SK-N-SH treated with all-trans-retinoic acid at 6 μM for 48 hours (cell line): ENCODE measurements at regions not wholly inside any gene's neighbourhood (a gene's known extent, or its start where the extent isn't known, plus 50 kb on each side); places are given as distances from the start of the nearest gene placed in this dataset.

Experiments
- ATAC-seq: fragments of 200-7000 bp; cut with Tn5 transposase; 3 replicates; pipeline ENCODE4 v1.9.1; 2020; ENCODE audit warnings: mild to moderate bottlenecking, moderate library complexity
- ARNTL ChIP-seq: fragments of 450-650 bp; formaldehyde crosslinking; IDR thresholded peaks from 2 replicates; pipeline ENCODE4 v1.5.0; 2020; ENCODE audit warnings: low read depth, mild to moderate bottlenecking, moderate library complexity, borderline replicate concordance
- BACH2 ChIP-seq: fragments of 250-450 bp; sonication (Bioruptor Pico); IDR thresholded peaks from 2 replicates; pipeline ENCODE4 v1.9.0; 2021; ENCODE audit warnings: mild to moderate bottlenecking, borderline replicate concordance
- CSDC2 ChIP-seq: fragments of 250-450 bp; sonication (Bioruptor Pico); IDR thresholded peaks from 2 replicates; pipeline ENCODE4 v1.5.0; 2020; ENCODE audit warnings: mild to moderate bottlenecking, moderate library complexity
- ESRRG ChIP-seq: fragments of 250-450 bp; sonication (Bioruptor Pico); IDR thresholded peaks from 2 replicates; pipeline ENCODE4 v1.6.1; 2021; ENCODE audit warnings: mild to moderate bottlenecking
- GLIS3 ChIP-seq: fragments of 250-450 bp; sonication (Bioruptor Pico); IDR thresholded peaks from 2 replicates; pipeline ENCODE4 v1.5.0; 2020; ENCODE audit warnings: mild to moderate bottlenecking, moderate library complexity
- ISL1 ChIP-seq: fragments of 250-450 bp; sonication (Bioruptor Pico); IDR thresholded peaks from 2 replicates; pipeline ENCODE4 v2.1.2; 2022; ENCODE audit warnings: mild to moderate bottlenecking, moderate library complexity
- PPARA ChIP-seq: fragments of 250-450 bp; sonication (Bioruptor Pico); IDR thresholded peaks from 2 replicates; pipeline ENCODE4 v1.5.0; 2020; ENCODE audit warnings: mild to moderate bottlenecking, borderline replicate concordance
- RARB ChIP-seq: fragments of 250-450 bp; sonication (Bioruptor Pico); IDR thresholded peaks from 2 replicates; pipeline ENCODE4 v1.8.0; 2021; ENCODE audit warnings: mild to moderate bottlenecking, moderate library complexity
- SNAI2 ChIP-seq: fragments of 250-450 bp; sonication (Bioruptor Pico); IDR thresholded peaks from 2 replicates; pipeline ENCODE4 v1.5.0; 2020; ENCODE audit warnings: mild to moderate bottlenecking, moderate library complexity
- TCF4 ChIP-seq: fragments of 250-450 bp; sonication (Bioruptor Pico); IDR thresholded peaks from 2 replicates; pipeline ENCODE4 v1.8.0; 2021; ENCODE audit warnings: mild to moderate bottlenecking, moderate library complexity, borderline replicate concordance
- TOX ChIP-seq: fragments of 250-450 bp; sonication (Bioruptor Pico); IDR thresholded peaks from 2 replicates; pipeline ENCODE4 v1.8.0; 2021; ENCODE audit warnings: mild to moderate bottlenecking, moderate library complexity, borderline replicate concordance
- ZFP3 ChIP-seq: fragments of 250-450 bp; sonication (Bioruptor Pico); IDR thresholded peaks from 2 replicates; pipeline ENCODE4 v1.5.0; 2020; ENCODE audit warnings: mild to moderate bottlenecking, moderate library complexity
- ZFP30 ChIP-seq: fragments of 450-650 bp; formaldehyde crosslinking; IDR thresholded peaks from 2 replicates; pipeline ENCODE4 v1.5.0; 2022; ENCODE audit warnings: mild to moderate bottlenecking, moderate library complexity
- ZNF565 ChIP-seq: fragments of 450-650 bp; formaldehyde crosslinking; conservative IDR thresholded peaks from 2 replicates; pipeline ENCODE4 v1.5.0; 2020; ENCODE audit warnings: low read depth, mild to moderate bottlenecking, moderate library complexity
- ZNF70 ChIP-seq: fragments of 450-650 bp; formaldehyde crosslinking; IDR thresholded peaks from 2 replicates; pipeline ENCODE4 v1.5.0; 2020; ENCODE audit warnings: mild to moderate bottlenecking, moderate library complexity
- ZNF8 ChIP-seq: fragments of 450-650 bp; formaldehyde crosslinking; IDR thresholded peaks from 2 replicates; pipeline ENCODE4 v1.5.0; 2020; ENCODE audit warnings: mild to moderate bottlenecking, moderate library complexity
- TF ChIP-seq, protein P1 (sequence below): fragments of 250-450 bp; sonication (Bioruptor Pico); IDR thresholded peaks from 2 replicates; pipeline ENCODE4 v1.5.0; 2020; ENCODE audit warnings: mild to moderate bottlenecking, moderate library complexity
- TF ChIP-seq, protein P2 (sequence below): fragments of 250-450 bp; sonication (Bioruptor Pico); IDR thresholded peaks from 2 replicates; pipeline ENCODE4 v1.8.0; 2020; ENCODE audit warnings: mild to moderate bottlenecking, moderate library complexity, borderline replicate concordance
- TF ChIP-seq, protein P3 (sequence below): fragments of 250-450 bp; sonication (Bioruptor Pico); IDR thresholded peaks from 2 replicates; pipeline ENCODE4 v1.8.0; 2021; ENCODE audit warnings: low read depth, mild to moderate bottlenecking, moderate library complexity, borderline replicate concordance
- TF ChIP-seq, protein P4 (sequence below): fragments of 250-450 bp; sonication (Bioruptor Pico); IDR thresholded peaks from 2 replicates; pipeline ENCODE4 v1.5.1; 2021; ENCODE audit warnings: mild to moderate bottlenecking, moderate library complexity
- TF ChIP-seq, protein P5 (sequence below): fragments of 250-450 bp; sonication (Bioruptor Pico); IDR thresholded peaks from 2 replicates; pipeline ENCODE4 v1.5.1; 2020; ENCODE audit warnings: low read depth, mild to moderate bottlenecking, moderate library complexity

DNA sequence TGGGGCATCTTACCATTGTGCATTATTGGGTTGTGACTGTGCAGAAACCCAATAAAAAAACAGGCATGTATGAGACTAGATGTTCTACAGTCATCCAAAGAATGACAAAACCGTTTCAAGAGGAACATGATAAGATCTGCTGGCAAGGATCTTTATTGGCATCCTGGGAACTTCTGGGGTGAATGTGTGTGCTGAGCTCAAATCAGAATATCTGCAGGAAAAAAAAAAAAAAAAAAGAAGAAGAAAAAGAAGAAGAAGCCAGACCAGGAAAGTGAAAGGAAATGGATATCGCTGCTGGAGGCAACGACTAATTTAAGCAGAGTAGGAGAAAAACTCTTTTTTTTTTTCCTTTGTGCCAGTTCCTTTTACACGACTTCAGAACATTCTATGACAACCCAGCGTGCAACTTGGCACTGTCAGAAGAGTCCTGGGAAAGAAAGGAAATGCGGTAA is 484.2 kb upstream of the BOD1L1 start:
- ATAC-seq: peak; percentile 87
- TF ChIP-seq TCF4 (CRISPR knock-in tag) (no peak), ZNF565 (CRISPR knock-in tag) (no peak), ISL1 (CRISPR knock-in tag) (no peak), BACH2 (CRISPR knock-in tag) (no peak), CSDC2 (CRISPR knock-in tag) (no peak), ZNF8 (CRISPR knock-in tag) (no peak), GLIS3 (CRISPR knock-in tag) (no peak), TOX (no peak), PPARA (CRISPR knock-in tag) (no peak), ZNF70 (no peak), ZFP3 (CRISPR knock-in tag) (no peak)
- TF ChIP-seq, protein P1, sequence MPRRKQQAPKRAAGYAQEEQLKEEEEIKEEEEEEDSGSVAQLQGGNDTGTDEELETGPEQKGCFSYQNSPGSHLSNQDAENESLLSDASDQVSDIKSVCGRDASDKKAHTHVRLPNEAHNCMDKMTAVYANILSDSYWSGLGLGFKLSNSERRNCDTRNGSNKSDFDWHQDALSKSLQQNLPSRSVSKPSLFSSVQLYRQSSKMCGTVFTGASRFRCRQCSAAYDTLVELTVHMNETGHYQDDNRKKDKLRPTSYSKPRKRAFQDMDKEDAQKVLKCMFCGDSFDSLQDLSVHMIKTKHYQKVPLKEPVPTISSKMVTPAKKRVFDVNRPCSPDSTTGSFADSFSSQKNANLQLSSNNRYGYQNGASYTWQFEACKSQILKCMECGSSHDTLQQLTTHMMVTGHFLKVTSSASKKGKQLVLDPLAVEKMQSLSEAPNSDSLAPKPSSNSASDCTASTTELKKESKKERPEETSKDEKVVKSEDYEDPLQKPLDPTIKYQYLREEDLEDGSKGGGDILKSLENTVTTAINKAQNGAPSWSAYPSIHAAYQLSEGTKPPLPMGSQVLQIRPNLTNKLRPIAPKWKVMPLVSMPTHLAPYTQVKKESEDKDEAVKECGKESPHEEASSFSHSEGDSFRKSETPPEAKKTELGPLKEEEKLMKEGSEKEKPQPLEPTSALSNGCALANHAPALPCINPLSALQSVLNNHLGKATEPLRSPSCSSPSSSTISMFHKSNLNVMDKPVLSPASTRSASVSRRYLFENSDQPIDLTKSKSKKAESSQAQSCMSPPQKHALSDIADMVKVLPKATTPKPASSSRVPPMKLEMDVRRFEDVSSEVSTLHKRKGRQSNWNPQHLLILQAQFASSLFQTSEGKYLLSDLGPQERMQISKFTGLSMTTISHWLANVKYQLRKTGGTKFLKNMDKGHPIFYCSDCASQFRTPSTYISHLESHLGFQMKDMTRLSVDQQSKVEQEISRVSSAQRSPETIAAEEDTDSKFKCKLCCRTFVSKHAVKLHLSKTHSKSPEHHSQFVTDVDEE (CRISPR knock-in tag): no peak
- TF ChIP-seq, protein P2, sequence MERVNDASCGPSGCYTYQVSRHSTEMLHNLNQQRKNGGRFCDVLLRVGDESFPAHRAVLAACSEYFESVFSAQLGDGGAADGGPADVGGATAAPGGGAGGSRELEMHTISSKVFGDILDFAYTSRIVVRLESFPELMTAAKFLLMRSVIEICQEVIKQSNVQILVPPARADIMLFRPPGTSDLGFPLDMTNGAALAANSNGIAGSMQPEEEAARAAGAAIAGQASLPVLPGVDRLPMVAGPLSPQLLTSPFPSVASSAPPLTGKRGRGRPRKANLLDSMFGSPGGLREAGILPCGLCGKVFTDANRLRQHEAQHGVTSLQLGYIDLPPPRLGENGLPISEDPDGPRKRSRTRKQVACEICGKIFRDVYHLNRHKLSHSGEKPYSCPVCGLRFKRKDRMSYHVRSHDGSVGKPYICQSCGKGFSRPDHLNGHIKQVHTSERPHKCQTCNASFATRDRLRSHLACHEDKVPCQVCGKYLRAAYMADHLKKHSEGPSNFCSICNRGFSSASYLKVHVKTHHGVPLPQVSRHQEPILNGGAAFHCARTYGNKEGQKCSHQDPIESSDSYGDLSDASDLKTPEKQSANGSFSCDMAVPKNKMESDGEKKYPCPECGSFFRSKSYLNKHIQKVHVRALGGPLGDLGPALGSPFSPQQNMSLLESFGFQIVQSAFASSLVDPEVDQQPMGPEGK (CRISPR knock-in tag): no peak
- TF ChIP-seq, protein P3, sequence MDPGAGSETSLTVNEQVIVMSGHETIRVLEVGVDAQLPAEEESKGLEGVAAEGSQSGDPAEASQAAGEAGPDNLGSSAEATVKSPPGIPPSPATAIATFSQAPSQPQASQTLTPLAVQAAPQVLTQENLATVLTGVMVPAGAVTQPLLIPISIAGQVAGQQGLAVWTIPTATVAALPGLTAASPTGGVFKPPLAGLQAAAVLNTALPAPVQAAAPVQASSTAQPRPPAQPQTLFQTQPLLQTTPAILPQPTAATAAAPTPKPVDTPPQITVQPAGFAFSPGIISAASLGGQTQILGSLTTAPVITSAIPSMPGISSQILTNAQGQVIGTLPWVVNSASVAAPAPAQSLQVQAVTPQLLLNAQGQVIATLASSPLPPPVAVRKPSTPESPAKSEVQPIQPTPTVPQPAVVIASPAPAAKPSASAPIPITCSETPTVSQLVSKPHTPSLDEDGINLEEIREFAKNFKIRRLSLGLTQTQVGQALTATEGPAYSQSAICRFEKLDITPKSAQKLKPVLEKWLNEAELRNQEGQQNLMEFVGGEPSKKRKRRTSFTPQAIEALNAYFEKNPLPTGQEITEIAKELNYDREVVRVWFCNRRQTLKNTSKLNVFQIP: no peak
- TF ChIP-seq, protein P4, sequence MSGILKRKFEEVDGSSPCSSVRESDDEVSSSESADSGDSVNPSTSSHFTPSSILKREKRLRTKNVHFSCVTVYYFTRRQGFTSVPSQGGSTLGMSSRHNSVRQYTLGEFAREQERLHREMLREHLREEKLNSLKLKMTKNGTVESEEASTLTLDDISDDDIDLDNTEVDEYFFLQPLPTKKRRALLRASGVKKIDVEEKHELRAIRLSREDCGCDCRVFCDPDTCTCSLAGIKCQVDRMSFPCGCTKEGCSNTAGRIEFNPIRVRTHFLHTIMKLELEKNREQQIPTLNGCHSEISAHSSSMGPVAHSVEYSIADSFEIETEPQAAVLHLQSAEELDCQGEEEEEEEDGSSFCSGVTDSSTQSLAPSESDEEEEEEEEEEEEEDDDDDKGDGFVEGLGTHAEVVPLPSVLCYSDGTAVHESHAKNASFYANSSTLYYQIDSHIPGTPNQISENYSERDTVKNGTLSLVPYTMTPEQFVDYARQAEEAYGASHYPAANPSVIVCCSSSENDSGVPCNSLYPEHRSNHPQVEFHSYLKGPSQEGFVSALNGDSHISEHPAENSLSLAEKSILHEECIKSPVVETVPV (CRISPR knock-in tag): no peak

DNA sequence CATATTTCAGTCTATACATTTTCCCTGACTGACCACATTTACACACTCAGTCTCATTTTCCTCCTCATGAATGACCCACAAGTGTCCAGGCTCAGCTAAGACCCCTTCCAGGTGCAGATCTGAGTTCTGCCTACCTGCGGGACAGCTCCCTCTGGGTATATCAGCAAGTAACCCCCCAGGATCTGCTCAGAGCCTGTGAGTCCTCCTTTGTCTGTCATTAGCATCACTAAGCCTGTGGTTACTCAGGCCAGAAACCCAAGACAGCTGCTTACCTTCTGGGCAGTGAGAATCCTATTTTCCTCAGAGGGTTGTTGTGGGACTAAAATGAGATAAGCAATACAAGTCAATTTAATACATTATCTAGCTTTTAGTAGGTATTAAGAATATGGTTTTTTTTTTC is 487.6 kb upstream of the BOD1L1 start:
- TF ChIP-seq PPARA (CRISPR knock-in tag): no peak
- no peak for TF ChIP-seq ZNF565 (CRISPR knock-in tag)
- TF ChIP-seq BACH2 (CRISPR knock-in tag): no peak
- TF ChIP-seq ISL1 (CRISPR knock-in tag): no peak
- TF ChIP-seq GLIS3 (CRISPR knock-in tag): no peak
- no peak for ATAC-seq

DNA sequence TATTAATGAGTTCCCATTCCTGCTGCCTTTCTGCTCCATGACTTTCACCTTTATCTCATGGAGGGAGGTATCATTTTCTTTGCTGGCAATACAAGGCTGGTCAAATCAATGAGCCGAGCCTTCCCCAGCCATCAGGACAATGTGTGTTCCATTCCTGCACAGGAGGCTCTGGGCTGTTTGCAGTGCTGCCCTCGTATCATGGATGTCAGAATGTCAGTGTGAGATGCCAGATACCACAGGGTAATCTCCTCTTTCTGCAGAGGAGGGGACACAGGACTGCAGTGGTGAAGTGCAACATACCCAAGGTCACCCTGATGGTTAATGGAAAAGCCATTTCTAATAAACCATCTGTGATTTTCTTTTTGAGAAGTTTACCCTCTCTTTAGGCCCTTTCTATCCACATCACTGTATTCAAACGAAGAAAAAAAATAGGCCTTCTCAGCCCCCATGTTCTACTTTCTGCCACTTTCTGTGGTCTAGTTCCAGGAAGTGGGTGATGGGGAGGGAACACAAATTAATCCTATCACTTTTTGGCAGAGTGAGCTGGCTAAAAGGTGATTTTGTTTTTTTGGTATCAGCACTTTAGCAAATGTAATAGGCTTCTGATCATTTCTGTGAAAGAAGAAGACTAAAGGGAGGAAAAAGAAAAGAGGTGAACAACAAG is 490.2 kb upstream of the BOD1L1 start:
- no peak for ATAC-seq
- TF ChIP-seq ESRRG (CRISPR knock-in tag) (no peak), ZNF565 (CRISPR knock-in tag) (no peak), ARNTL (no peak), CSDC2 (CRISPR knock-in tag) (no peak), GLIS3 (CRISPR knock-in tag) (no peak), ZNF8 (CRISPR knock-in tag) (no peak), SNAI2 (CRISPR knock-in tag) (no peak), ZNF70 (no peak), BACH2 (CRISPR knock-in tag) (no peak), TCF4 (CRISPR knock-in tag) (no peak), ZFP30 (CRISPR knock-in tag) (no peak), RARB (CRISPR knock-in tag) (no peak)
- TF ChIP-seq, protein P5, sequence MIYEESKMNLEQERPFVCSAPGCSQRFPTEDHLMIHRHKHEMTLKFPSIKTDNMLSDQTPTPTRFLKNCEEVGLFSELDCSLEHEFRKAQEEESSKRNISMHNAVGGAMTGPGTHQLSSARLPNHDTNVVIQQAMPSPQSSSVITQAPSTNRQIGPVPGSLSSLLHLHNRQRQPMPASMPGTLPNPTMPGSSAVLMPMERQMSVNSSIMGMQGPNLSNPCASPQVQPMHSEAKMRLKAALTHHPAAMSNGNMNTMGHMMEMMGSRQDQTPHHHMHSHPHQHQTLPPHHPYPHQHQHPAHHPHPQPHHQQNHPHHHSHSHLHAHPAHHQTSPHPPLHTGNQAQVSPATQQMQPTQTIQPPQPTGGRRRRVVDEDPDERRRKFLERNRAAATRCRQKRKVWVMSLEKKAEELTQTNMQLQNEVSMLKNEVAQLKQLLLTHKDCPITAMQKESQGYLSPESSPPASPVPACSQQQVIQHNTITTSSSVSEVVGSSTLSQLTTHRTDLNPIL (CRISPR knock-in tag): no peak
- TF ChIP-seq, protein P2 (CRISPR knock-in tag): no peak
- TF ChIP-seq, protein P1 (CRISPR knock-in tag): no peak
